Stimulated activated CD4-positive, alpha-beta T cell treated with anti-CD3 and anti-CD28 coated beads, Interleukin-12 subunit alpha, Interleukin-12 subunit beta, amount 100 ng/mL, for 4 hours (primary cell): ENCODE measurements at regions not wholly inside any gene's neighbourhood (a gene's known extent, or its start where the extent isn't known, plus 50 kb on each side); places are given as distances from the start of the nearest gene placed in this dataset.

Experiments
- DNase-seq: peaks from one replicate; pipeline ENCODE4 v3.0.0-alpha.2; 2020

DNA sequence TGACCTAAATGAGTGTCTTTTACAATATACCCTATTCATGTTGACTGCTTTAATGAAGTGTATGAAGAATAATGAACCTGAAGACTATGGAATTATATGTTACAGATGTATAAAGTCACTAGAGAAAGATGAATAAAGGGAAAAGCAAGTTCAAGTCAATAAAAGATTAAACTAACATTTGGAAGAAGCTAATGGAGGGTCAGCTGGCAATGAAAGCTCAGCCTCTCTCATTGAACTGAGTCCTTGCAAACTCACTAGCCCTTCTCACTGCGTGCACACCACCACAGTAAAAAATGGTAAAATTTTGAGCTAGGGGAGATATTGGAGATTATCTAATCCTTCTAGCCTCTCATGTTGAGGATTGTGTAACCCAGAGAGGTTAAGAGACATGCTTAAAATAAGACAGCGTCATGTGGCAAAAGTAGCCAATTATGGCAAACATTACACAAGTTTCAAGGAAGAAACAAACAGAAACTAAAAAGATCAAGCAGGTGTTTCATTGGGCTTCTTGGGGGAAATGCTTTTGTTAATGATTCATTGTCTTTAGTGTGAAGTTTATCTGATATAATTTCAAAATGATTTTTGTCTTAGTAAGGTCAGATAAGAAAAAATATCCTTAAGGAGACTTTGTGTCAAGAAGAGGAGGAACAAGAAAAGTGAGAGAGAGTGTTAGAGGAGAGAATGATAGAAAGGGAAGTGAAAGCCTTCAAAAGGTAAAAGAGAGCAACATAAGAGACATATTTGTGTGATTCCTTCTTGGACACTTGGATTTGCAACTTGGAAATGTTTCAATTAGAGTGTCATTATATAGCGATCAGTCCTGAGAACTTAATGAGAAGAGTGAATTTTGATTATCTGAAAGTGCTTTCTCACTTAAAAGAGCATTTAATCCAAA lies 893.7 kb upstream of the FAM98A start:
- DNase-seq = no peak

DNA sequence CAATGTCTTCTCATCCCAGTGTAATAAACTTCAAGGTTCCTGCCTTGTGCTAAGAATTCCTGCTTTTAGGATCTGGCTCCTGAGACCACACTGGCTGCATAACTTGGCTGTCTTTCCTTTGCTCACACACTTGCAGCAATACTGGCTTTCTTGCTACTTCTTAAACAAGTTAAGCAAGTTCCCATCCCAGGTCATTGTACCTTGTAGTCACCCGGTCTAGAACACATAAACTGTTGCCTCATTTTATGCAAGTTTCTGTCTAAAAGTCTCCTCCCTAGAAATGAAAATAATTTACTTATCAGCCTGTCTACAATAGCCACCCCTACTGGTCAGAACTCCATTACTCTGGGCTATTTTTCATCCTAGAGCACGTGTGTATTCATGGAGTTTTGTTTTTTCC lies 887.9 kb upstream of the FAM98A start:
- no peak for DNase-seq

GRCh38 chr2:34481542-34481941 lies 882.4 kb upstream of the FAM98A start:
- no peak for DNase-seq

DNA sequence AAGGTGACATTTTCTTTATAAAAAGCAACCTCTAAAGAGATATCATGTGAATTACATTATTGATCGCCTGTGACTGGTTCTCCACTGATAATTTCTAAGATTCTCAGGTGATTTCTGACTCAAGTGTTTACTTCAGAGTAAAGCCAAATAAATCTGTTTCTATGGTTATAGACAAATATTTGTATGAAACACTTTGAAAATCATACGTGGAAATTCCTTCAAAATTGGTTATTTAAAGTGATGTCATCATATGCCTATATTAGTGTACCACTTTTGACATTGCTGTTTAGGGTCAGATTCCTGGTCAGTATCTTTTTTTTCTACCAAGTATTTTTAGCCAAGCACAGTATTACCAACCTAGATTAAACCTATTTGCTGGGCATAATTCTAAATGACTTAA lies 881.3 kb upstream of the FAM98A start:
- no peak for DNase-seq

DNA sequence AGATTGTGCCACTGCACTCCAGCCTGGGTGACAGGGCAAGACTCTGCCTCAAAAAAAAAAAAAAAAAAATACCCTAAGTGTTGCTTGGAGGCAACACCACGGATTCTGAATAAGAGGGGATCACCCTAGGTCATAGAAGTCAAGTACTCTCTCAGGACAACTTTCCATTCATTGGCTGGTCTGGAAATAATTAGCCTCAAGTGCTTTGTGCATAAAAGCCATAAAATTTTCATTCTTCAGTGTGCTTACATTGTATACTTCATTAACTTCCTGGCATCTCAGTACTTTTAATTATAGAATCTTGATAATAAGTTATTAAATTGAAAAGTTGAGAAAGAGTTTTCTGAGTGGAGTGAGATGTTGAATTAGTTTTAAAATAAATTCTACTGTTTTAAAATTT lies 876.1 kb upstream of the FAM98A start:
- DNase-seq = no peak

GRCh38 chr2:34474646-34475045 lies 875.5 kb upstream of the FAM98A start:
- no peak for DNase-seq

DNA sequence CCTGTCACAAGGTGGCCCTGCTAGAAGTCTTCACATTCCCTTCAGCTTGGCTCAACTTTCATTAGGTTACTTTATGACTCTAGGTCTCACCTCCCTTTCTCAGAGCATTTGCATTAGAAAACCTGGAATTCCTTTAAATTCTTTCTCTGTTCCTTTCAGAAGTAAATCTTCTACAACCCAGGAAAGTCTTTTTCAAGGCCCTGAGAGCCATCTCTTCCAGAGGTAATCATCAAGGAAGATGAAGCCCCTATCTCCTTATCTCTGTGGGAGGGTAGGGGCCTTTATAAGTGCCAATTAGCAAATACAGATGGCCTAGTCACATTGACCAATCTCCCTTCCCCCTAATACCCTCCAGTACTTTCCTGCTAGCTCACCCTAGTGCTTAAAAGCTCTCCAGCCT lies 848.0 kb upstream of the FAM98A start:
- DNase-seq = no peak

DNA sequence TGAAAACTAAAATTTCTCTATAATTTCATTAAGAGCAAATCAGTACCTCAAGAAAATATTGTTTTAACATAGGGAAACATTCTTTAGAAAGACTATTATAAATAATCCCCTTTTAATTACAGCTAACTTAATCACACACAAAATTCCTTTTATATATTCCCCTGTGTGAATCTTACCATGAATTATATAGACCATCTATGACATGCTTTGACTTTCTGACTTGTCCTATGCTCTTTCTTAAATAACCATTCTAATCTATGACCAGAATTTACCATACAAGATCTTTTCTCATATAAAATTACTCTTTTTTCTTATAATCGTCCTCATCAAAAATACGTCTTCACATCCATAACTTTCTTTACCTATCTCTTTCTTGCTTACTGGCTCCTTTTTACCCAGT lies 824.2 kb upstream of the FAM98A start:
- DNase-seq = no peak

GRCh38 chr2:34419856-34420255 lies 820.8 kb upstream of the FAM98A start:
- DNase-seq = no peak

GRCh38 chr2:34416856-34417255 lies 817.8 kb upstream of the FAM98A start:
- no peak for DNase-seq

- DNase-seq = no peak
Observed at GRCh38 chr2:34414856-34415255, 815.8 kb upstream of the FAM98A start.

GRCh38 chr2:34408100-34408499 lies 809.0 kb upstream of the FAM98A start:
- DNase-seq = no peak

DNA sequence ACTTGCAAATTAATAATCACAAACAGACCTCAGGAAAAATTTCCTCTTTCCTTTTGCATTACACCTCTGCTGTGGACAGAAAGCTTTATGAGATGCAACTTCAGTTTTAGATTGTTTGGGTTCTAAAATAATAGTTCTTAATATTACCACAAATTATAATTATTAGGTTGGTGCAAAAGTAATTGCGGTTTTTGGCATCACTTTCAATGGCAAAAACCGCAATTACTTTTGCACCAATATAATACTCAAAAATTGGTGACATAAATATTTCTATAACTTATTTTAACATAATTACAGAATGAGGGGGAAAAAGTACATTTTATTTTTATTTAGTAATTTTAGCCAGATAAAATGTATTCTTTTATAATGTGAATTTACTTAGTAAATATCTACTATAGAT lies 804.4 kb upstream of the FAM98A start:
- no peak for DNase-seq

DNA sequence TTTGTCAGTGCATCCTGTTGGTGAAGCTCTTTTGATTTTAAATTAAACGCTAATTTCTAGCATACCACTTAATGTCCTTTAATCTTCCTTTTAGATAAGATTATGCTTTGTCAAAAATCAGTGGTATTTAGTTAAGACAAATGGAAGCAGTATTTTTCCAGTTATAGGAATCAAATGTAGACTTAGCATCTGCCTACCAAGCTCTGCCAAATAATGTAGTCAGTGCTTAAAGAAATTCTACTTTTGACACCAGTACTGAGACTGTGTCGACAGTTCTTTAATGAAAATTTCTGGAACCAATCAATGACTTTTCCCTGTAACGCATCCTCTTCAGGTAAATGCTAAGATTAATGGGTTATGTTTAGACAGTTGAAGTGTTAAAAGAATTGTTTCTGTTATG lies 803.3 kb upstream of the FAM98A start:
- no peak for DNase-seq

DNA sequence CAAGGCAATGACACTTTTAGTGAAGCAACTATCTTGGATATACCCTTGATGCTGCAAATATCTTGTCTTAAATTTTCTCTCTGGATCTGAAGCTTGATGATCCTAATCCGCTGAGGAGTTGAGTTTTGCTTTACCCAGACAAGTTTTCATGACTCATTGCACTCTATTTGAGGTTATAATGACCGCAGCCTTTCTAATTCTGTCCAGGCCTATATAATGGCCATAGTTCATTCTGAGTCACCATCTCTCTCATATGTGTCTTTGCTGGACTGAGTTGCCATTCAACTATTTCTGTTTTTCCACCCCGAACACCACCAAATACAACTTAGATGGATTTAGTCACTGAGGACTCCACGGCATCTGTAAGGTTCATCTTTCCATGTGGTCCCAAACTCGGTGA lies 802.1 kb upstream of the FAM98A start:
- DNase-seq = no peak

DNA sequence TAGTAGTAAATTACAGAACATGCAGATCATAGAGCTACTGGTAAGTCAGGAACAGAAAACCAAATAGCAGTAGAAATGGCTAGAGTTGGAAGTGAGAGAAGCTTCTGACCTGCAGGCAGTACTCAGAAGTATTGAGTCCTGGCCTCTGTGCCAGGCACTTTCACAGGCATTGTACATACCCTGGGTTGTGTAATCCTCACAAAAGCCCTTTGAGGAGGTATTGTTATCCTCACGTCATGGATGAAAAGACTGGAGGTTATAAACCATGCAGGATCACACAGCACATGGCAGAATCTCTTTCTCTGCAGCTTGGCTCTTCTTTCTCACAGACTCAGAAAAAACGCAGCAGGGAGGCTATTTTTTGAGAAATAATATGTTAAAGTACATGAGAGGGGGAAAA lies 789.3 kb upstream of the FAM98A start:
- no peak for DNase-seq

- no peak for DNase-seq
Observed at GRCh38 chr2:34387536-34387935, 788.4 kb upstream of the FAM98A start.

DNA sequence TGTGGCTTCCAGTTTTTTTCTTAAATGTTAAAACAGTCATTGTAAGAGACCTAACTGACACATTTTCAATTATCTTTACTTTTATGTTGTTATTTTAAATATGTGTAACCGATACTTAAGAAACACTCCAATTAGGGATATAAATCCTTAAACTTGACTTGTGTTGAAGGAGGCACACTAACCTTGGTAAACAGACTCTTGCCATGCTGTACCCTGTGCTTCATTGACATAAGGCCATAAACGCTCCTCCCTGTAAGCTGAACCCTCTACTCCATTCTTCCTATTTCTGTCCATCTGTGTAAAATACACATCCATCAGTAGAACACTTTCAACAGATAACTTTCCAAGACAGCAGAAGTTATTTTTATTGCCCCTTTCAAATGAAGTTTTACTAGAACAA lies 780.5 kb upstream of the FAM98A start:
- no peak for DNase-seq

DNA sequence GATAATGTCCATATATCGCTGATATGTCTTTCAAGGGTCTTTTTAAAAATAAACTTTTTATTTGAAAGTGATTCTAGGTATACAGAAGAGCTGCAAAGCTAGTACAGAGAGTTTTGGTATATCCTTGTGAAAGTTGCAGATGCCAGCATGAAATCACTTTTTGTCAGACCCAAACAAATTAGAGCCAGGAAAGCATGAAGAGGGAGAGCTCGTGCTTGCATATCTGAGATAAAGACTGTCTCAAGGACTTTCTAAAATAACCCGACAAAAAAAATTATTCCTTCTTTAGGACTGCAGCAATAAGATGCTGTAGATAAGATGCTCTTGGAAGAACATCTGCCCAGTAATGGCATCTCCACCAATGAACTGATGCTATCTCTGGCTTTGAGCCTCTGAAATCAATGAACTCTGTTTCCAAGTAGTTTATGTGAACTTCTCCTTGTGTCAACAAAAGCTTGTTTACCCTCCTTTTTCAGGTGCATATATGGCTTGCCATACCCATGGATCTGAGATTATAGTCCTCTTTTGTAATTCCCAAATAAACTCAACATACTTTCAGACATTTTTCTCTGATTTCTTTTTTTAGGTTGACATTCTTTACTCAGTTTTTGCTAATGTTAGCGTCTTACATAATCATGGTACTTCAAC lies 774.6 kb upstream of the FAM98A start:
- DNase-seq = no peak

GRCh38 chr2:34372967-34373366 lies 773.9 kb upstream of the FAM98A start:
- DNase-seq = no peak

- no peak for DNase-seq
Observed at GRCh38 chr2:34371711-34372110, 772.6 kb upstream of the FAM98A start.

DNA sequence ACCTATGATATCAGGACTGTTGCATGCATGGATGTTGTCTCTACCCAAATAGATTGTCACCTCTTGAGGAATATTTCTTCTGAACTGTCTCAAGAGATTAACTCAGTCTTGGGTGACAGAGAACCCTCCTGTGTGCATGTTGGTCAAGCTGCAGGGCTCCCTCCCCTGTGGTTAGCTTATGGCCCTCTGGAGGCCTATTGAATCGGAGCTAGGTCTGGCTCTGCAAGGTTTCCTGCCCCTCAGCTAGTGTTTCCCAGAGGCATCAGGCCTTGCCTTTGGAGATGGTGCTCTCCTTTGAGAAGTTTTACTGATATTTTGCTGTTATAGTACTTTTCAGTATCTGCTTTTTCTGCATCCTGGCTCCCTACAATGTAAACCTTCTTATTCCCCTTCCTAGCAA lies 769.2 kb upstream of the FAM98A start:
- DNase-seq = no peak

DNA sequence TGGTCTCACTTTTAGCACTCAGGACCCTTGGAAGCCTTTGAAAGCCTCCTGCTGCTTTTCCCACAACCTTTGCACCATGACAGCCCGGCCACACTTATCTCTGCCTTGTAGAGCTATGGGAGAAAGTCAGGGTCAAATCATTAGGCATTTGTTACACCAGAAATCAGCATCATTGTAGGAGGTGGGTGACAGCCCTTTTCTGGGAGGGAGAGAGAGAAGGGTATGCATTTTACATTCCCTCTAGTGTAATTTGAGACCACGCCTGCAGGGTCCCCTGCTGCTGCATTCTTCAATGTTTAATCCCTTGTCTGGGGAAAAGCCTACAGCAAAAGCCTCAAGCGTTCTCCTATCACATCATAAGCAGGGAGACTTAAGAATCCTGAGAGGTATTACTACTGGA lies 766.8 kb upstream of the FAM98A start:
- no peak for DNase-seq

- DNase-seq = no peak
Observed at GRCh38 chr2:34365512-34365911, 766.4 kb upstream of the FAM98A start.
